Activated CD4-positive, alpha-beta T cell treated with anti-CD3 and anti-CD28 coated beads, Interleukin-2, amount 50 U/mL, for 16 hours (primary cell): ENCODE measurements at regions not wholly inside any gene's neighbourhood (a gene's known extent, or its start where the extent isn't known, plus 50 kb on each side); places are given as distances from the start of the nearest gene placed in this dataset.

ENCODE experiments used
- DNase-seq: peaks from one replicate; pipeline ENCODE4 v3.0.0-alpha.2; 2020

DNA sequence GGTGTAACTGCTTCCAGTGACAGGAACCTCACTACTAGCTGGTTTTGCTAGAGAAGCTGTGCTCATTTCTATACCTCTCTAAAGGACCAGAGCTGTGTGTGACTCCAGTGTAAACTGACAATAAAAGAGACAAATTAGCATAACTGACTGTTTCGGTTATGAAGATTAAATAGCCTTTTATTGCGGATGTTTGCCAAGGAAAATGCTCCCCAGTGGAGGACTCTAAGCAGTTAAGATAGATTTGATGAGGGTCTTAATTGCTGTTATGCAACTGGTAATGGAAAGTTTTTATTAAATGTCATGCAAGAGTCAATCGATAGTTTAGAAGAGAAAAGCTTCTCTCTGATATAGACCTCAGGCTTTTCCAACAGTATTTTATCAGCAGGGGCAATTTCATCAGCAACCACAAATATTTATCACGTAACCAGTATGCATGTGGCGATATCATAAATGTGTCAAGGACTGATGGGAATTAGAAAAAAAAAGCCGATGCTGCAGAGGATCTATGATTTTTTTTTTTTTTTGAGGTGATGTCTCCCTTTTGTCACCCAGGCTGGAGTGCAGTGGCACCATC, 275.2 kb upstream of the DMAC1 start:
- no peak for DNase-seq

DNA sequence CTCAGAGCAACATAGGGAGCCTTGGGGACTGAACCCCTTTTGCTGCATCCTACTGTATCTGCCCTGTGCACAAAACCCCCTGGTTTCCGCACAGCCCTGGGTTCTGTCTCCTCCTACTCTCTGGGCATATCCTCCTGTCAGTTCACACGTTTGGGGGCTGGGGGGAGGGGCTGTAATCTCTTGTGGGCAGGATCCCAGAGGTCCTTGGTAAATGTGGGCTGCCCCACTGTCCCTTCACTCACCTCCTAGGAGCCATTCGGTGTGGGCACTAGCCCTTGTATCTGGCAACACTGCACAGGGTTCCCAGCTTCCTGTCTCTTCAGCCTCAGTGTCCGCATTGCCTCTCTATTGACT, 271.8 kb upstream of the DMAC1 start:
- no peak for DNase-seq

GRCh38 chr9:8070779-8071444, 271.3 kb upstream of the DMAC1 start:
- no peak for DNase-seq

DNA sequence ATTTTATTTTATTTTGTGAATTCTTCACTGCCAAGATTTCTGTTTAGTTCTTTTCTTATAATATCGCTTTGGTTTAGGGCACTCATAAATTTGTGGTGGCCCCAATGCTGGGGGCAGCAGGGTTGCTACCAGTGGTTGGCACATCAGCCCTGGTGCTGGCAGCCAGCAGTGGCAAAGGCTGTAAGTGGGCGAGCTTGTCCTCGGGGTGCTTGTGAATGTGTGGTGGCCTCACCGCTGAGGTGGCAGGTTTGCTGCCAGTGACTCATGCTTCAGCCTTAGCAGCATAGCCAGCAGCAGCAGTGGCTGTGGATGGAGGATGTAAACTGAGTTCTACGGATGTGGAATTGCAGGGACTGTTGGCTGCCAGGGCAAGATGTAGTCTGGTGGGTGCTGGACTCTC, 262.9 kb upstream of the DMAC1 start:
- no peak for DNase-seq

DNA sequence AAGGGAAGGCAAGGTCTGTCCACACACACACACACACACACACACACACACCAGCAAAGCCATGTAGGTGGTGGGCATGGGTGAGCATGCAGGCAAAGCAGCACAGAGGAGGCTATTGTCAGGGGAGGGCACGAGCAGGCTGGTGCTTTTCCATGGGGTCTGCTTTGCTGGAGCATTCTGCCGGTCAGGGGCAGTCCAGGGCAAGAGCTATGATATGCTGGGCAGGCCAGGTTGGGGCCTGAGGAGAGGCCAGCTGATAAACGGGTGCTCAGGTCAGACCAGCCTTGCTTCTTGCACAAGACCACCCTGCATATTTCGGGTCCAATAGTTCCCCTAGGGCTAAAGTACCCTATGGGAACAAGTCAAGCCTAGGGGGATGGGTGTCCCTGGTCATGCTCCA, 253.9 kb upstream of the DMAC1 start:
- no peak for DNase-seq

- DNase-seq = no peak
These were observed 253.4 kb upstream of the DMAC1 start for GRCh38 chr9:8052991-8053390.

- no peak for DNase-seq
These were observed 238.2 kb upstream of the DMAC1 start for GRCh38 chr9:8037745-8038144.

DNA sequence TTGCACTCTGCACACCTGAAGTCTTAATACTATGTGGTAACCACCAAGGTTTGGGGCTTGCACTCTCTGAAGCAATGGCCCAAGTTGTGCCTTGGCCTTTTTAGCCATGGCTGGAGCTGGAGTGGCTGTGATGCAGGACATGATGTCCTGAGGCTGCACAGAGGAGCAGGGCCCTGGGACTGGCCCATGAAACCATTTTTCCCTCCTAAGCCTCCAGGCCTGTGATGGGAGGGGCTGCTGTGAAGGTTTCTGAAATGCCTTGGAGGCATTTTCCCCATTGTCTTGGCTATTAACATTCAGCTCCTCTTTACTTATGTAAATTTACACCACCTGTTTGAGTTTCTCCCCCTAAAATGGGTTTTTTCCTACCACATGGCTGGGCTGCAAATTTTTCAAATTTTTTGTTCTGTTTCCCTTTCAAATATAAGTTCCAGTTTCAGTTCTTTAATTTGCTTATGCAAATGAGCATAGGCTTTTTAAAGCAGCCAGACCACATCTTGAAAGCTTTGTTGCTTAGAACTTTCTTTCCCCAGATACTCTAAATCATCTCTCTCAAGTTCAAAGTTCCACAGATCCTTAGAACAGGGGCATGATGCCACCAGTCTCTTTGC, 237.4 kb upstream of the DMAC1 start:
- no peak for DNase-seq

DNA sequence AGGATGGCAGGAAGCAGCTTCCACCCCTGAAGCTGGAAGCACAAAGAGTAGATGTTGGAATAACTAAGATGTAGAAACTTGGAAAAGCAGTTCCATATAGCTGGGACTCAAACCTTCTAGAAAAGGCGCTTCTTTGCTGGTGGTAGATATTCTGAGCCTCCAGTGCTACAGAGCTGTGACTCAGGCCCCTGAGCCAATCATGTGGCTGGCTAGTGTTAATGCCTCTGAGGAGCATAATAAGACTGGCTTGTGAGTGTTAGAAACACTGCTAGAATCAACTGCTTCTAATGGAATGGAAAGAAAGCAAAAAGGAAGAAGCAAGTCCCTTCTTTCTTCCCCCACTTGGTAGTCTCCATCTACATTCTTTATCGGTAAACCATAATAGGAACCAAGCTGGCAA, 234.2 kb upstream of the DMAC1 start:
- DNase-seq = no peak

- DNase-seq = no peak
These were observed 230.5 kb upstream of the DMAC1 start for GRCh38 chr9:8030095-8030494.

DNA sequence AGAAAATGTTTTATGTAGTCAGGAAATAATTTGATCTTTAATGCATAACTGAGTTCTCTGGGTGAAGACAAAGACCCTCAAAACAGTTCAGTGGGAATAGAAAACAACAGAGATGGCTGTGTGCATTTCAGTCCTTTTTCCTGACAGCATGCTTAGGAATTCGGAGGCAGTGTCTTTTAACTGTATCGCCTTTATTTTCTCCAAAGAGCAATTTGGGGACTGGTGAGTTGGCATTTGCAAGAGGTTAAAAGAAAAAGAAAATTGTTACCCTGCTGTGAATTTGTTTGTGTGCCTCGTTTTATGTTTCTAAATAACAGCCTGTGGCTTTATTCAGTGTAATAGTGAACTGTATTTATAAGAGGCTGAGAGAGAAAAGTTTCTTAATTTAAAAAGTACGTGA, 227.8 kb upstream of the DMAC1 start:
- no peak for DNase-seq

DNA sequence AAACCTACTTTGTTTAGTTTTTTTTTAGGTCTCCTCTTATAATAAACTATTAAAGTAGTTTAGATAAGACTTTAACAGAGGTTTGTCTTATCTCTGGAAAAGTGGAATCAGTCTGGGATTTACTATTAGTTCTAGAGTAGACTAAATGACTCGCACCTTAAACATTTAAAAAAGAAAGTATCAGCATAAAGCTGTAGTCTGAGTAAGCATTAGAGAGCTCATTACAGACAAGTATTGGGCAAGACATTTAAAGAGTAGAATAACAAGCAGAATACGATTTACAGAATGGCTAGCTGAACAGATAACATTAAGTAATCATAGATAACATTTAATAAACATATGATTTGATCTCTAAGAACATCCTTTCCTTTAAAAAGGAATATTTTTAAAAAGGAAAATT, 226.0 kb upstream of the DMAC1 start:
- no peak for DNase-seq

DNA sequence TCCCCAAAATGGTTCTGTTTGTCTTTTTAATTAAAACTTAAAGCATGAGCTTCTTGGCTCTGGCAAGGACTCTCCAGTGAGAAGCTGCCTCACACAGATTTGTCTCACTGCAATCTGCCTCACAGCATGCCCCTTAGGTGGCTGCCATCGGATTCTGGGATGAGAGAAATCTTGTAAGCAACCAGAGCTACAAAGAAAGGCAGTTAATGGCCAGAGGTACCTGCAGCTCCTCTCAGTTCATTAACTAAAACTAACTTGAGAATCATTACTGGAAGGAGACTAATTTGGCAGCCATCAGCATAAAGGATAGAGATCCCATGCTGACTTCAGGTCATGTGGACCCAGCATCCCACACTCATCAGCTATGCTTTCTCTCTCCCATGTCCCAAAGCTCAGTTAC, 220.6 kb upstream of the DMAC1 start:
- DNase-seq = no peak

- no peak for DNase-seq
These were observed 220.1 kb upstream of the DMAC1 start for GRCh38 chr9:8019636-8020035.

GRCh38 chr9:8014997-8015682, 215.6 kb upstream of the DMAC1 start:
- DNase-seq = peak; percentile 1

DNA sequence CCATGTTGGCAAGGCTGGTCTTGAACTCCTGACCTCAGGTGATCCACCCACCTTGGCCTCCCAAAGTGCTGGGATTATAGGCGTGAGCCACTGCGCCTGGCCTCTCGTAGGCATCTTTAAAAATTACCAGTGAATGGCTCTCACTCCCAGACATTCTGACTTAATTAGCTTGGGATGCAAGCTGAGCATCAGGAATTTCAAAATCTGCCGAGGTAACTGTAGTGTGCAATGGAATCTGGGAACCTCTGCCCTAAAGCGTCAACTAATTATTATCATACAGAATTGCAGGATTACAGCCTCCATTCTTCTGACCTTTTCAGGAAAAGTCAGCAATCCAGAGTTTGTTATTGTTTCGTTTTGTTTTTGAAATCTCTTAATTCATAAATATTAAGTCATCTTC, 213.4 kb upstream of the DMAC1 start:
- no peak for DNase-seq

- DNase-seq = no peak
These were observed 212.4 kb upstream of the DMAC1 start for GRCh38 chr9:8011974-8012373.

- DNase-seq = no peak
These were observed 197.0 kb upstream of the DMAC1 start for GRCh38 chr9:7996558-7996957.

- DNase-seq = no peak
These were observed 189.2 kb upstream of the DMAC1 start for GRCh38 chr9:7988644-7989280.

GRCh38 chr9:7984692-7985091, 185.1 kb upstream of the DMAC1 start:
- DNase-seq = no peak

GRCh38 chr9:7984203-7984602, 184.6 kb upstream of the DMAC1 start:
- DNase-seq = no peak

DNA sequence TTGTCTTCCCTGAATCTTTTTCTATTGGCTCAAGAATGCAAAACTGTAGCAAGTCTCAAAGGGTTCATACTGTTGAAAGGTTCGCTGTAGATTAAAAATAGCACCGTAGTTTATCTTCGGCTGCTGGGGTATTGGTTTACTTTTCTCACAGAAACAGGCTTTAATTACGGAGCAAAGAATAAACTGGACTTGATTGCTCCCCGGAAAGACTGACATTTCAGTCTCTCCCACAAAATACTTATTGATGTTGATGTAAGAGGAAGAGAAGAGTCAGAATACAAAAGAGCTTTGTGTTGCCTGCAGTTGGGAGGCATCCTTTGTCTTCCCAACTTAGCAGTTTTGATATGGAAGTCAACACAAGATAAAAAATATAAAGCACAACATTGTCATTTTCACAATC, 183.9 kb upstream of the DMAC1 start:
- DNase-seq = no peak

DNA sequence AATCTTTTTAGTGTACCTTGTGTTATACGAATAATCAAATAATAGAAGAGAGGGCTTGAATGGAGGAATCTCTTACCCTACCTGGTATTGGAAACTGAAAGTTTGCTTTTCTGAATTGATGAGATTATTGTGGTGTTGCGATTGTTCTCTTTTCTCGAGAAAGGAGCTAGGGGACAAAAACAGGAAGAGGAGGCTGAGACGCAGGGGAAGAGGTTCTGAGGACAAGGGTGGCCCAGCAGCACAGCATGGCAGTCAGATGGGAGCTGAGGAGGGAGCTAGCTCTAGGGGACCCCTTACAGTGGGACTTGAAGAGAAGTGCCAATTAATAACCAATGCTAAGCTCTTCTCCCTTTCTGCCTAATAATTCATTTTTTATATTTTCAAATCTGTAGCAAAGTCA, 183.3 kb upstream of the DMAC1 start:
- no peak for DNase-seq
